H1 (cell line): ENCODE measurements at regions not wholly inside any gene's neighbourhood (a gene's known extent, or its start where the extent isn't known, plus 50 kb on each side); places are given as distances from the start of the nearest gene placed in this dataset.

Experiments used
- CTCF ChIA-PET: fragments of 300-600 bp; sonication (Branson Sonifier 250); formaldehyde crosslinking; loops from one replicate; lab custom pipeline; 2021; ENCODE audit not compliant: partially characterized antibody; lab: Charles Lee
- POLR2A ChIA-PET: fragments of 300-600 bp; sonication (Branson Sonifier 250); formaldehyde crosslinking; loops from one replicate; lab custom pipeline; 2021; ENCODE audit warnings: inconsistent platforms; ENCODE audit not compliant: partially characterized antibody; lab: Charles Lee
- DNase-seq, 2 experiments: peaks; one replicate each; pipeline versions ENCODE4 v3.0.0 to v3.0.0-alpha.2; 2010 to 2022; ENCODE audit warnings: low spot score in 2 of 2, low read depth in 1 of 2, mixed read lengths in 1 of 2
- FAIRE-seq: peaks from 2 replicates; lab custom pipeline; 2011; peaks lifted over from hg19 to GRCh38; lab: Jason Lieb, UNC
- H2AFZ ChIP-seq: 2 replicates; pipeline ENCODE4 v1.8.1; 2012; ENCODE audit warnings: low read length, inconsistent platforms
- H2AK5ac ChIP-seq: 2 replicates; pipeline ENCODE4 v1.6.1; 2013; ENCODE audit warnings: low read depth, low read length
- H2BK120ac ChIP-seq: replicated peaks from 2 replicates; pipeline ENCODE3; 2013; ENCODE audit warnings: low read depth, low read length, inconsistent platforms
- H2BK12ac ChIP-seq: 2 replicates; pipeline ENCODE4 v1.6.1; 2013; ENCODE audit warnings: low read depth, low read length
- H2BK15ac ChIP-seq: 2 replicates; pipeline ENCODE4 v1.6.1; 2013; ENCODE audit warnings: low read length
- H2BK20ac ChIP-seq: 2 replicates; pipeline ENCODE4 v1.6.1; 2013; ENCODE audit warnings: low read length
- H2BK5ac ChIP-seq: 2 replicates; pipeline ENCODE4 v1.6.1; 2013; ENCODE audit warnings: low read depth, low read length
- H3K14ac ChIP-seq: 2 replicates; pipeline ENCODE4 v1.6.1; 2013; ENCODE audit warnings: inconsistent platforms; ENCODE audit not compliant: insufficient read length
- H3K18ac ChIP-seq: 2 replicates; pipeline ENCODE4 v1.6.1; 2013; ENCODE audit warnings: low read length; ENCODE audit errors: extremely low read depth
- H3K23ac ChIP-seq: 2 replicates; pipeline ENCODE4 v1.6.1; 2013; ENCODE audit warnings: inconsistent platforms; ENCODE audit not compliant: insufficient read length
- H3K23me2 ChIP-seq: 2 replicates; pipeline ENCODE4 v1.6.1; 2013; ENCODE audit warnings: low read depth, low read length
- H3K27ac ChIP-seq: 2 replicates; pipeline ENCODE4 v1.6.1; 2011; ENCODE audit warnings: low read depth, low read length, inconsistent platforms
- H3K27me3 ChIP-seq, 4 experiments: replicated peaks in 1 of 4; 1 replicate in 1 of 4; 2 replicates in 3 of 4; pipeline versions ENCODE4 v1.6.1 to v1.8.1; 2011 to 2013; ENCODE audit warnings: low read length in 3 of 4, mild to moderate bottlenecking in 3 of 4, inconsistent platforms in 2 of 4, mixed read lengths in 2 of 4, moderate library complexity in 1 of 4; ENCODE audit not compliant: control insufficient read depth in 3 of 4, insufficient read depth in 3 of 4; ENCODE audit errors: extremely low read depth in 1 of 4
- H3K36me3 ChIP-seq, 4 experiments: 2 replicates each; pipeline versions ENCODE4 v1.6.1 to v1.8.1; 2011 to 2013; ENCODE audit warnings: mild to moderate bottlenecking in 4 of 4, low read length in 3 of 4, moderate library complexity in 2 of 4, control low read depth in 1 of 4, inconsistent platforms in 1 of 4; ENCODE audit not compliant: insufficient read depth in 4 of 4, control insufficient read depth in 2 of 4
- H3K4ac ChIP-seq: replicated peaks from 2 replicates; pipeline ENCODE3; 2013; ENCODE audit warnings: low read length, low read depth, mixed read lengths, inconsistent platforms; ENCODE audit not compliant: insufficient read length
- H3K4me1 ChIP-seq, 4 experiments: replicated peaks in 1 of 4; 1 replicate in 1 of 4; 2 replicates in 3 of 4; pipeline versions ENCODE4 v1.6.1 to v1.8.1; 2011 to 2013; ENCODE audit warnings: low read length in 3 of 4, inconsistent platforms in 2 of 4, mixed read lengths in 1 of 4; ENCODE audit not compliant: insufficient read depth in 4 of 4, control insufficient read depth in 3 of 4
- H3K4me2 ChIP-seq, 2 experiments: 2 replicates each; pipeline versions ENCODE4 v1.6.1 to v1.8.1; 2011 to 2013; ENCODE audit warnings: low read depth in 2 of 2, low read length in 2 of 2, control low read depth in 1 of 2, inconsistent platforms in 1 of 2, mild to moderate bottlenecking in 1 of 2; ENCODE audit not compliant: insufficient read depth in 1 of 2
- H3K4me3 ChIP-seq, 4 experiments: fragments of 200-600, 300-600 bp in 1 of 4; sonication (generic), shearing (Covaris generic), sonication (Bioruptor Twin) in 1 of 4; 2 replicates each; pipeline versions ENCODE4 v1.5.1 to v1.8.1; 2011 to 2016; ENCODE audit warnings: low read length in 4 of 4, low read depth in 3 of 4, control low read depth in 2 of 4, inconsistent platforms in 2 of 4, mild to moderate bottlenecking in 2 of 4, mixed read lengths in 1 of 4, moderate library complexity in 1 of 4; ENCODE audit not compliant: insufficient read depth in 2 of 4; ENCODE audit errors: extremely low read depth in 1 of 4
- H3K56ac ChIP-seq: replicated peaks from 2 replicates; pipeline ENCODE3; 2013; ENCODE audit warnings: low read depth, mild to moderate bottlenecking, mixed read lengths, low read length, inconsistent platforms; ENCODE audit not compliant: insufficient read length
- H3K79me1 ChIP-seq: 2 replicates; pipeline ENCODE4 v1.6.1; 2013; ENCODE audit warnings: low read depth, low read length, control low read depth
- H3K79me2 ChIP-seq, 2 experiments: 2 replicates each; pipeline versions ENCODE4 v1.6.1 to v1.8.1; 2012 to 2013; ENCODE audit warnings: low read length in 2 of 2, mild to moderate bottlenecking in 2 of 2, inconsistent platforms in 1 of 2; ENCODE audit not compliant: insufficient read depth in 2 of 2, control insufficient read depth in 1 of 2
- H3K9ac ChIP-seq, 4 experiments: replicated peaks in 1 of 4; 1 replicate in 1 of 4; 2 replicates in 3 of 4; pipeline versions ENCODE4 v1.6.1 to v1.8.1; 2011 to 2013; ENCODE audit warnings: low read depth in 3 of 4, low read length in 3 of 4, control low read depth in 2 of 4, mild to moderate bottlenecking in 2 of 4, moderate library complexity in 2 of 4, inconsistent platforms in 1 of 4; ENCODE audit errors: extremely low read depth in 1 of 4
- H3K9me3 ChIP-seq, 2 experiments: 2 replicates each; pipeline versions ENCODE4 v1.6.1 to v1.8.1; 2012 to 2013; ENCODE audit warnings: mild to moderate bottlenecking in 2 of 2, moderate library complexity in 2 of 2, control low read depth in 1 of 2, inconsistent platforms in 1 of 2, low read depth in 1 of 2, low read length in 1 of 2, mixed read lengths in 1 of 2; ENCODE audit not compliant: insufficient read depth in 2 of 2
- H4K20me1 ChIP-seq, 2 experiments: replicated peaks in 1 of 2; 2 replicates each; pipeline versions ENCODE3 to v1.8.1; 2011 to 2013; ENCODE audit warnings: inconsistent platforms in 2 of 2, low read length in 2 of 2, mild to moderate bottlenecking in 1 of 2; ENCODE audit not compliant: insufficient read depth in 2 of 2, control insufficient read depth in 1 of 2
- H4K5ac ChIP-seq: 2 replicates; pipeline ENCODE4 v1.6.1; 2013; ENCODE audit warnings: low read length, low read depth, mixed read lengths, inconsistent platforms; ENCODE audit not compliant: insufficient read length
- H4K8ac ChIP-seq: 2 replicates; pipeline ENCODE4 v1.8.0; 2013; ENCODE audit warnings: mild to moderate bottlenecking, moderate library complexity, low read length, inconsistent platforms; ENCODE audit not compliant: insufficient read depth; ENCODE audit errors: extremely low read depth
- H4K91ac ChIP-seq: replicated peaks from 2 replicates; pipeline ENCODE3; 2013; ENCODE audit warnings: low read length, mixed read lengths, inconsistent platforms; ENCODE audit not compliant: insufficient read length
- POLR2A ChIP-seq, 2 experiments: IDR thresholded peaks; 1 replicate in 1 of 2; 2 replicates in 1 of 2; pipeline ENCODE4 v1.6.1; 2011; ENCODE audit warnings: low read depth in 2 of 2, low read length in 2 of 2, mild to moderate bottlenecking in 2 of 2; ENCODE audit errors: control extremely low read depth in 1 of 2
- RAD21 ChIP-seq, 2 experiments: IDR thresholded peaks in 1 of 2; conservative IDR thresholded peaks in 1 of 2; 2 replicates each; pipeline ENCODE4 v1.6.1; 2011; ENCODE audit warnings: low read depth in 2 of 2, low read length in 2 of 2, improper control_type of control experiment in 1 of 2, inconsistent platforms in 1 of 2, mild to moderate bottlenecking in 1 of 2, moderate library complexity in 1 of 2
- RBBP5 ChIP-seq: IDR thresholded peaks from 2 replicates; pipeline ENCODE4 v1.7.1; 2012; ENCODE audit warnings: low read depth, mild to moderate bottlenecking, inconsistent platforms, low read length, moderate library complexity, borderline replicate concordance
- SIX5 ChIP-seq: IDR thresholded peaks from 2 replicates; pipeline ENCODE4 v1.6.1; 2011; ENCODE audit warnings: mild to moderate bottlenecking, low read depth, low read length
- WGBS, 2 experiments: shearing (Covaris generic) in 1 of 2; methylation state at CpG; one replicate each; pipeline versions ENCODE4 v1.1.6 to v1.1.7; 2013 to 2015; ENCODE audit warnings: low lambda C conversion rate in 2 of 2, mixed read lengths in 2 of 2, inconsistent platforms in 1 of 2, low coverage in 1 of 2, missing lambda C conversion rate in 1 of 2; ENCODE audit not compliant: insufficient replicate concordance in 2 of 2, insufficient coverage in 1 of 2, insufficient read length in 1 of 2; ENCODE audit errors: extremely low coverage in 1 of 2, missing lambda C conversion rate in 1 of 2; 5-methylcytosine and 5-hydroxymethylcytosine counted together
- TF ChIP-seq, protein P1 (sequence below): IDR thresholded peaks from 2 replicates; pipeline ENCODE4 v1.6.1; 2011; ENCODE audit warnings: low read length, improper control_type of control experiment

DNA sequence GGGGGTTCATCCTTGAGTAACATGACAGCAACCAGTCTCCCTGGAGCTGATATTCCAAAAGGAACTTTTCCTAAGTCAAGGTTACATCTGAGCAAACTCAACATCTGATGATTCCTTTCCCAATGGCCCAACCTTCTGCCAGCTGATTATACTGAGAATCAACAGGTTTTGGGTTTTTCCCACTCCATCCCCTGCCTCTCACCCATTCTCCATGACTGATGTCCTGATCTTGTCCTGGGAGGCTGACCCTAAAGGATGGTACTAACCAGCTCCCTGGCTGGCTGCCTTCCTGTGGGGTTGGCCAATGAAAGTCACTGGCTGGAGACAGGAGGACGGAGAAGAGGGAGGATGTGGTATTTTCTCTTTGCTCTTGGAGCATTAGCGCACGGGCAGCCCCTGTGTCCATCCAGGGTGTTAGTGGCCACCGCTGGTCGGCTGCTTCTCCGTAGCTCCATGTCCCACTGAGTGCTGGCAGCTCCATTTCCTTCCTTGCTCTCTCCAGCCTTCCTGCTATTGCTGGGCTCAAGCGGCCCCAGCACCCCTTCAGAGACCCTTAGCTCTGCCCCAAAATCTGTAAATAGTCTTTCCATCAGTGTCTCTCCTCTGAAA lies 306.2 kb upstream of the PITRM1 start:
- H3K56ac ChIP-seq = no peak overlapping the region
- H2BK5ac ChIP-seq = no peak overlapping the region
- H4K8ac ChIP-seq = no peak overlapping the region
- ChIA-PET POLR2A (no interaction called here), CTCF (interaction anchor here (1.3 to 1.5 kb wide), 2 partner anchors 13 to 26 kb away, joined by 3 read pairs; no protein-coding TSS in a partner anchor)
- no peak for TF ChIP-seq RBBP5
- no peak for TF ChIP-seq POLR2A (IDR thresholded peaks at IDR 0.05; ENCODE audit: control extremely low read depth in 1 of 2, low read depth in 2 of 2, low read length in 2 of 2)
- no peak for TF ChIP-seq SIX5
- no peak for TF ChIP-seq RAD21 (IDR thresholded peaks at IDR 0.05 in 1 of 2, conservative IDR thresholded peaks at IDR 0.05 in 1 of 2; ENCODE audit: low read depth in 2 of 2, low read length in 2 of 2)
- TF ChIP-seq, protein P1, sequence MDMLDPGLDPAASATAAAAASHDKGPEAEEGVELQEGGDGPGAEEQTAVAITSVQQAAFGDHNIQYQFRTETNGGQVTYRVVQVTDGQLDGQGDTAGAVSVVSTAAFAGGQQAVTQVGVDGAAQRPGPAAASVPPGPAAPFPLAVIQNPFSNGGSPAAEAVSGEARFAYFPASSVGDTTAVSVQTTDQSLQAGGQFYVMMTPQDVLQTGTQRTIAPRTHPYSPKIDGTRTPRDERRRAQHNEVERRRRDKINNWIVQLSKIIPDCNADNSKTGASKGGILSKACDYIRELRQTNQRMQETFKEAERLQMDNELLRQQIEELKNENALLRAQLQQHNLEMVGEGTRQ = no peak
- no peaks in the 10 kb centered on the region for H3K23me2 ChIP-seq
- H3K4ac ChIP-seq = no peak overlapping the region
- no peak overlapping the region for H3K9ac ChIP-seq
- no peak overlapping the region for H2AFZ ChIP-seq
- no peak overlapping the region for H4K5ac ChIP-seq
- peaks cover 0 to 2% (median under 1%) of the 10 kb centered on the region in 4 experiments; a peak in 2 of 7 replicates for H3K4me1 ChIP-seq
- H3K4me3 ChIP-seq = no peak overlapping the region
- no peak overlapping the region for H3K18ac ChIP-seq
- H3K14ac ChIP-seq = no peak overlapping the region
- no peak overlapping the region for H2BK15ac ChIP-seq
- FAIRE-seq = no peak
- 95% methylated on average over 7 of the region's 7 CpGs; no CpG with 5 or more reads in 1 of the 2 experiments for WGBS, 2 experiments
- no peaks in the 10 kb centered on the region for H3K79me2 ChIP-seq
- H4K91ac ChIP-seq = no peak overlapping the region
- H2BK12ac ChIP-seq = no peak overlapping the region
- no peaks in the 10 kb centered on the region for H3K79me1 ChIP-seq
- no peaks in the 10 kb centered on the region for H3K36me3 ChIP-seq
- H3K27ac ChIP-seq = no peak overlapping the region
- H2BK120ac ChIP-seq = no peak overlapping the region
- no peaks in the 10 kb centered on the region for H4K20me1 ChIP-seq
- H2AK5ac ChIP-seq = no peak overlapping the region
- no peak overlapping the region for H2BK20ac ChIP-seq
- no peak overlapping the region for H3K4me2 ChIP-seq
- DNase-seq = no peak
- H3K27me3 ChIP-seq = no peaks in the 10 kb centered on the region
- H3K23ac ChIP-seq = no peak overlapping the region
- H3K9me3 ChIP-seq = no peaks in the 10 kb centered on the region
